Activated CD4-positive, CD25-positive, alpha-beta regulatory T cell treated with anti-CD3 and anti-CD28 coated beads, Interleukin-2, amount 50 U/mL, for 24 hours (primary cell): ENCODE measurements at regions not wholly inside any gene's neighbourhood (a gene's known extent, or its start where the extent isn't known, plus 50 kb on each side); places are given as distances from the start of the nearest gene placed in this dataset.

Source experiments
- ATAC-seq, 2 donors: fragments of 150-1000 bp; cut with Tn5 transposase; one replicate each; pipeline ENCODE4 v1.10.0; 2021; ENCODE audit warnings: mild to moderate bottlenecking in 1 of 2, moderate library complexity in 1 of 2

- no peak for ATAC-seq
Observed at GRCh38 chr1:87226341-87226760, 102.3 kb upstream of the LMO4 start.

- ATAC-seq, result no peak
Observed at GRCh38 chr1:87227651-87228050, 101.0 kb upstream of the LMO4 start.

- ATAC-seq, result no peak
Observed at GRCh38 chr1:87230501-87230900, 98.2 kb upstream of the LMO4 start.

- ATAC-seq, result no peak
Observed at GRCh38 chr1:87231703-87232367, 96.8 kb upstream of the LMO4 start.

- no peak for ATAC-seq
Observed at GRCh38 chr1:87236585-87236984, 92.1 kb upstream of the LMO4 start.

GRCh38 chr1:87239997-87240605 lies 88.6 kb upstream of the LMO4 start:
- no peak for ATAC-seq

GRCh38 chr1:87240661-87241285 lies 87.9 kb upstream of the LMO4 start:
- no peak for ATAC-seq

- ATAC-seq, result no peak
Observed at GRCh38 chr1:87242445-87243185, 86.1 kb upstream of the LMO4 start.

- ATAC-seq, result no peak
Observed at GRCh38 chr1:87243573-87243972, 85.1 kb upstream of the LMO4 start.

GRCh38 chr1:87246436-87246835 lies 82.2 kb upstream of the LMO4 start:
- ATAC-seq, result no peak

GRCh38 chr1:87249803-87250202 lies 78.9 kb upstream of the LMO4 start:
- no peak for ATAC-seq

- ATAC-seq, result no peak
Observed at GRCh38 chr1:87250336-87250735, 78.3 kb upstream of the LMO4 start.

GRCh38 chr1:87252406-87252805 lies 76.3 kb upstream of the LMO4 start:
- no peak for ATAC-seq

- no peak for ATAC-seq
Observed at GRCh38 chr1:87262688-87263087, 66.0 kb upstream of the LMO4 start.

- ATAC-seq, result no peak
Observed at GRCh38 chr1:87263281-87263680, 65.4 kb upstream of the LMO4 start.

GRCh38 chr1:87263785-87264184 lies 64.9 kb upstream of the LMO4 start:
- no peak for ATAC-seq

GRCh38 chr1:87264976-87265375 lies 63.7 kb upstream of the LMO4 start:
- ATAC-seq, result no peak

- ATAC-seq, result no peak
Observed at GRCh38 chr1:87265786-87266185, 62.9 kb upstream of the LMO4 start.

GRCh38 chr1:87268111-87268510 lies 60.6 kb upstream of the LMO4 start:
- ATAC-seq, result no peak

GRCh38 chr1:87269921-87270320 lies 58.8 kb upstream of the LMO4 start:
- ATAC-seq, result no peak

- ATAC-seq, result no peak
Observed at GRCh38 chr1:87273291-87273690, 55.4 kb upstream of the LMO4 start.

- ATAC-seq, result no peak
Observed at GRCh38 chr1:87274851-87275250, 53.8 kb upstream of the LMO4 start.

GRCh38 chr1:87278825-87279535 lies 49.7 kb upstream of the LMO4 start:
- no peak for ATAC-seq
